HEK293 (cell line): ENCODE measurements at regions not wholly inside any gene's neighbourhood (a gene's known extent, or its start where the extent isn't known, plus 50 kb on each side); places are given as distances from the start of the nearest gene placed in this dataset.

ENCODE experiments used
- CTCF ChIA-PET: fragments of 350-600 bp; formaldehyde crosslinking; extraction: SDS; loops from one replicate; lab custom pipeline; 2021; ENCODE audit warnings: antibody characterized with exemption; lab: Yijun Ruan, JAX
- POLR2A ChIA-PET: fragments of 300-600 bp; formaldehyde crosslinking; extraction: SDS; loops from one replicate; lab custom pipeline; 2020; ENCODE audit warnings: antibody characterized with exemption, inconsistent platforms; lab: Yijun Ruan, JAX
- H3K27ac ChIP-seq: fragments of 200-500 bp; sonication (Bioruptor generic); 2 replicates; pipeline ENCODE4 v1.5.1; 2014; ENCODE audit warnings: low read depth, low read length, control low read depth, inconsistent platforms; ENCODE audit errors: extremely low read depth
- H3K36me3 ChIP-seq, 2 experiments: fragments of 200-500 bp in 1 of 2; sonication (Bioruptor generic) in 1 of 2; 1 replicate in 1 of 2; 2 replicates in 1 of 2; pipeline ENCODE4 v1.5.1; 2014 to 2017; ENCODE audit warnings: inconsistent platforms in 2 of 2, low read length in 2 of 2; ENCODE audit not compliant: control insufficient read depth in 2 of 2, insufficient read depth in 1 of 2
- H3K4me1 ChIP-seq: fragments of 200-500 bp; sonication (Bioruptor generic); 2 replicates; pipeline ENCODE4 v1.5.1; 2014; ENCODE audit warnings: mild to moderate bottlenecking, low read length, inconsistent platforms; ENCODE audit not compliant: control insufficient read depth, insufficient read depth
- H3K4me3 ChIP-seq: 2 replicates; pipeline ENCODE4 v1.5.1; 2011; ENCODE audit warnings: low read depth, mild to moderate bottlenecking, control low read depth, low read length, moderate library complexity
- H3K9me3 ChIP-seq: fragments of 200-500 bp; sonication (Bioruptor generic); 2 replicates; pipeline ENCODE4 v1.5.1; 2014; ENCODE audit warnings: low read depth, low read length, inconsistent platforms; ENCODE audit not compliant: control insufficient read depth, insufficient read depth
- PRDM2 ChIP-seq: fragments of 450-650 bp; formaldehyde crosslinking; IDR thresholded peaks from 2 replicates; pipeline ENCODE4 v1.5.1; 2016; ENCODE audit warnings: missing biosample characterization, missing genetic modification characterization, borderline replicate concordance
- ZEB2 ChIP-seq: fragments of 450-650 bp; formaldehyde crosslinking; IDR thresholded peaks from 2 replicates; pipeline ENCODE4 v1.5.1; 2016; ENCODE audit warnings: missing biosample characterization, missing genetic modification characterization
- ZIC2 ChIP-seq: fragments of 450-650 bp; formaldehyde crosslinking; IDR thresholded peaks from 2 replicates; pipeline ENCODE4 v1.5.1; 2016; ENCODE audit warnings: missing biosample characterization, missing genetic modification characterization
- ZNF133 ChIP-seq: fragments of 450-650 bp; formaldehyde crosslinking; IDR thresholded peaks from 2 replicates; pipeline ENCODE4 v1.5.1; 2016; ENCODE audit warnings: missing biosample characterization, missing genetic modification characterization
- ZNF223 ChIP-seq: fragments of 450-650 bp; formaldehyde crosslinking; IDR thresholded peaks from 2 replicates; pipeline ENCODE4 v1.5.1; 2016; ENCODE audit warnings: missing biosample characterization, missing genetic modification characterization
- ZNF239 ChIP-seq: fragments of 450-650 bp; formaldehyde crosslinking; IDR thresholded peaks from 2 replicates; pipeline ENCODE4 v1.5.1; 2016; ENCODE audit warnings: missing biosample characterization, missing genetic modification characterization
- ZNF248 ChIP-seq: fragments of 450-650 bp; formaldehyde crosslinking; IDR thresholded peaks from 2 replicates; pipeline ENCODE4 v1.5.1; 2017; ENCODE audit warnings: missing biosample characterization, missing genetic modification characterization
- ZNF274 ChIP-seq, 2 experiments: fragments of 200-500 bp in 1 of 2; fragments of 450-650 bp in 1 of 2; sonication (Bioruptor generic) in 1 of 2; formaldehyde crosslinking in 1 of 2; IDR thresholded peaks; 2 replicates each; pipeline versions ENCODE4 v1.5.1 to v1.6.1; 2014 to 2016; ENCODE audit warnings: borderline replicate concordance in 1 of 2, inconsistent platforms in 1 of 2, low read length in 1 of 2, missing biosample characterization in 1 of 2, missing genetic modification characterization in 1 of 2
- ZNF302 ChIP-seq: fragments of 450-650 bp; formaldehyde crosslinking; IDR thresholded peaks from 2 replicates; pipeline ENCODE4 v1.5.1; 2016; ENCODE audit warnings: missing biosample characterization, missing genetic modification characterization, low read depth
- ZNF37A ChIP-seq: fragments of 450-650 bp; IDR thresholded peaks from 2 replicates; pipeline ENCODE4 v1.5.1; 2018; ENCODE audit warnings: missing biosample characterization, missing genetic modification characterization
- ZNF473 ChIP-seq: fragments of 450-650 bp; formaldehyde crosslinking; IDR thresholded peaks from 2 replicates; pipeline ENCODE4 v1.5.1; 2017; ENCODE audit warnings: missing biosample characterization, missing genetic modification characterization
- ZNF488 ChIP-seq: fragments of 450-650 bp; formaldehyde crosslinking; IDR thresholded peaks from 2 replicates; pipeline ENCODE4 v1.5.1; 2016; ENCODE audit warnings: missing biosample characterization, missing genetic modification characterization
- ZNF521 ChIP-seq: fragments of 450-650 bp; formaldehyde crosslinking; IDR thresholded peaks from 2 replicates; pipeline ENCODE4 v1.5.1; 2017; ENCODE audit warnings: missing biosample characterization, mild to moderate bottlenecking, missing genetic modification characterization
- ZNF544 ChIP-seq: fragments of 450-650 bp; formaldehyde crosslinking; IDR thresholded peaks from 2 replicates; pipeline ENCODE4 v1.5.0; 2017; ENCODE audit warnings: missing biosample characterization, missing genetic modification characterization
- ZNF596 ChIP-seq: fragments of 450-650 bp; IDR thresholded peaks from 2 replicates; pipeline ENCODE4 v1.5.0; 2018; ENCODE audit warnings: missing biosample characterization, mild to moderate bottlenecking, missing genetic modification characterization, moderate library complexity
- ZNF629 ChIP-seq: fragments of 450-650 bp; formaldehyde crosslinking; IDR thresholded peaks from 2 replicates; pipeline ENCODE4 v1.5.1; 2017; ENCODE audit warnings: missing biosample characterization, missing genetic modification characterization
- ZNF76 ChIP-seq: fragments of 450-650 bp; formaldehyde crosslinking; IDR thresholded peaks from 2 replicates; pipeline ENCODE4; 2016; ENCODE audit warnings: low read depth, missing biosample characterization, missing genetic modification characterization, borderline replicate concordance
- ZSCAN23 ChIP-seq: fragments of 450-650 bp; formaldehyde crosslinking; IDR thresholded peaks from 2 replicates; pipeline ENCODE4 v1.5.1; 2016; ENCODE audit warnings: missing biosample characterization, missing genetic modification characterization
- ZXDB ChIP-seq: fragments of 450-650 bp; formaldehyde crosslinking; IDR thresholded peaks from 2 replicates; pipeline ENCODE4 v1.5.1; 2016; ENCODE audit warnings: missing biosample characterization, missing genetic modification characterization
- TF ChIP-seq, protein P1 (sequence below): fragments of 450-650 bp; formaldehyde crosslinking; IDR thresholded peaks from 2 replicates; pipeline ENCODE4 v1.5.1; 2017; ENCODE audit warnings: missing biosample characterization, missing genetic modification characterization
- TF ChIP-seq, protein P2 (sequence below): fragments of 450-650 bp; formaldehyde crosslinking; IDR thresholded peaks from 2 replicates; pipeline ENCODE4 v1.5.1; 2016; ENCODE audit warnings: missing biosample characterization, missing genetic modification characterization

- TF ChIP-seq, protein P1, sequence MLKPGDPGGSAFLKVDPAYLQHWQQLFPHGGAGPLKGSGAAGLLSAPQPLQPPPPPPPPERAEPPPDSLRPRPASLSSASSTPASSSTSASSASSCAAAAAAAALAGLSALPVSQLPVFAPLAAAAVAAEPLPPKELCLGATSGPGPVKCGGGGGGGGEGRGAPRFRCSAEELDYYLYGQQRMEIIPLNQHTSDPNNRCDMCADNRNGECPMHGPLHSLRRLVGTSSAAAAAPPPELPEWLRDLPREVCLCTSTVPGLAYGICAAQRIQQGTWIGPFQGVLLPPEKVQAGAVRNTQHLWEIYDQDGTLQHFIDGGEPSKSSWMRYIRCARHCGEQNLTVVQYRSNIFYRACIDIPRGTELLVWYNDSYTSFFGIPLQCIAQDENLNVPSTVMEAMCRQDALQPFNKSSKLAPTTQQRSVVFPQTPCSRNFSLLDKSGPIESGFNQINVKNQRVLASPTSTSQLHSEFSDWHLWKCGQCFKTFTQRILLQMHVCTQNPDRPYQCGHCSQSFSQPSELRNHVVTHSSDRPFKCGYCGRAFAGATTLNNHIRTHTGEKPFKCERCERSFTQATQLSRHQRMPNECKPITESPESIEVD = no peak
- TF ChIP-seq PRDM2 (tag by site-specific recombination) (no peak), ZNF544 (tag by site-specific recombination) (no peak), ZIC2 (tag by site-specific recombination) (no peak), ZNF133 (tag by site-specific recombination) (no peak), ZNF239 (tag by site-specific recombination) (no peak), ZNF473 (tag by site-specific recombination) (no peak)
Measured at GRCh38 chr3:173336261-173336660, 61.3 kb upstream of the NLGN1 start (continued).

DNA sequence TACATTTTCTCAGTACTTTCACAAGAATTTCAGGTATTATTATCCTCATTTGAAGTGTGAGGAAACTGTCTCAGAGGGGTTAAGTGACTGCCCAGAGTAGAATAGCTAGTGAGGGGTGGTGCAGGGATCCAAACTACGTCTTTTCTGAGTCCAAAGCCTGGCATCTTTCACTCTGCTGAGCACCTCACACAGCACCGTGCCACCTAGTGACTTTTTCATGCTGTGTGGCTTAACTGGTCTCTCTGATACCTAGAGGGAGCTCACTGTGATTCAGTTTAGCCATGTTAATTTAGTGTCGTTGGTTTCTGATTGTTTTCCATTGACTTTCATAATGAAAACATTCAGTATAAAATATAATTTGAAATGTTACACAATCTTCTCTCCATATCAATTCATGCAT lies 91.4 kb upstream of the NLGN1 start:
- Histone ChIP-seq H3K9me3 (no peaks in the 10 kb centered on the region), H3K4me3 (no peak overlapping the region), H3K36me3 (no peaks in the 10 kb centered on the region), H3K4me1 (no peaks in the 10 kb centered on the region), H3K27ac (no peak overlapping the region)
- TF ChIP-seq ZNF76 (tag by site-specific recombination) (no peak), ZSCAN23 (tag by site-specific recombination) (no peak), ZNF488 (no peak), ZNF629 (tag by site-specific recombination) (no peak), ZXDB (tag by site-specific recombination) (no peak), ZEB2 (tag by site-specific recombination) (no peak), ZNF596 (tag by site-specific recombination) (no peak), ZNF302 (tag by site-specific recombination) (no peak), ZNF248 (tag by site-specific recombination) (no peak), ZNF223 (tag by site-specific recombination) (no peak), ZNF37A (no peak), ZNF521 (tag by site-specific recombination) (no peak), ZNF274 (IDR thresholded peaks at IDR 0.05; ENCODE audit: low read length) (no peak), ZNF274 (tag by site-specific recombination; IDR thresholded peaks at IDR 0.05; ENCODE audit: borderline replicate concordance) (no peak)
- TF ChIP-seq, protein P2, sequence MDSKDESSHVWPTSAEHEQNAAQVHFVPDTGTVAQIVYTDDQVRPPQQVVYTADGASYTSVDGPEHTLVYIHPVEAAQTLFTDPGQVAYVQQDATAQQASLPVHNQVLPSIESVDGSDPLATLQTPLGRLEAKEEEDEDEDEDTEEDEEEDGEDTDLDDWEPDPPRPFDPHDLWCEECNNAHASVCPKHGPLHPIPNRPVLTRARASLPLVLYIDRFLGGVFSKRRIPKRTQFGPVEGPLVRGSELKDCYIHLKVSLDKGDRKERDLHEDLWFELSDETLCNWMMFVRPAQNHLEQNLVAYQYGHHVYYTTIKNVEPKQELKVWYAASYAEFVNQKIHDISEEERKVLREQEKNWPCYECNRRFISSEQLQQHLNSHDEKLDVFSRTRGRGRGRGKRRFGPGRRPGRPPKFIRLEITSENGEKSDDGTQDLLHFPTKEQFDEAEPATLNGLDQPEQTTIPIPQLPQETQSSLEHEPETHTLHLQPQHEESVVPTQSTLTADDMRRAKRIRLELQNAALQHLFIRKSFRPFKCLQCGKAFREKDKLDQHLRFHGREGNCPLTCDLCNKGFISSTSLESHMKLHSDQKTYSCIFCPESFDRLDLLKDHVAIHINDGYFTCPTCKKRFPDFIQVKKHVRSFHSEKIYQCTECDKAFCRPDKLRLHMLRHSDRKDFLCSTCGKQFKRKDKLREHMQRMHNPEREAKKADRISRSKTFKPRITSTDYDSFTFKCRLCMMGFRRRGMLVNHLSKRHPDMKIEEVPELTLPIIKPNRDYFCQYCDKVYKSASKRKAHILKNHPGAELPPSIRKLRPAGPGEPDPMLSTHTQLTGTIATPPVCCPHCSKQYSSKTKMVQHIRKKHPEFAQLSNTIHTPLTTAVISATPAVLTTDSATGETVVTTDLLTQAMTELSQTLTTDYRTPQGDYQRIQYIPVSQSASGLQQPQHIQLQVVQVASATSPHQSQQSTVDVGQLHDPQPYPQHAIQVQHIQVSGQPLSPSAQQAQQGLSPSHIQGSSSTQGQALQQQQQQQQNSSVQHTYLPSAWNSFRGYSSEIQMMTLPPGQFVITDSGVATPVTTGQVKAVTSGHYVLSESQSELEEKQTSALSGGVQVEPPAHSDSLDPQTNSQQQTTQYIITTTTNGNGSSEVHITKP (tag by site-specific recombination) = no peak
- ChIA-PET CTCF (no interaction called here), POLR2A (no interaction called here)
